DND-41 (cell line): ENCODE measurements at regions not wholly inside any gene's neighbourhood (a gene's known extent, or its start where the extent isn't known, plus 50 kb on each side); places are given as distances from the start of the nearest gene placed in this dataset.
"Not testable (repeated sequence)": the region's sequence is repeated elsewhere in the genome, so short reads cannot be mapped to it uniquely, and the experiment has no call there.

Source experiments
- ATAC-seq: fragments of 200-7000 bp; cut with Tn5 transposase; 3 replicates; pipeline ENCODE4 v1.9.1; 2021; ENCODE audit warnings: low read depth; ENCODE audit not compliant: insufficient read depth
- DNase-seq: peaks from one replicate; pipeline ENCODE4 v3.0.0-alpha.2; 2020
- H2AFZ ChIP-seq: 2 replicates; pipeline ENCODE4 v1.6.0; 2012; ENCODE audit warnings: low read depth, low read length
- H3K27ac ChIP-seq: 2 replicates; pipeline ENCODE4 v1.5.1; 2012; ENCODE audit warnings: low read length, inconsistent platforms
- H3K27me3 ChIP-seq: fragments of 200-600 bp; sonication (generic); 2 replicates; pipeline ENCODE4 v1.6.0; 2012; ENCODE audit warnings: low read length, mild to moderate bottlenecking, inconsistent platforms; ENCODE audit not compliant: insufficient read depth, poor library complexity
- H3K36me3 ChIP-seq: 2 replicates; pipeline ENCODE4 v1.5.1; 2012; ENCODE audit warnings: low read length, inconsistent platforms; ENCODE audit not compliant: insufficient read depth
- H3K4me1 ChIP-seq: 2 replicates; pipeline ENCODE4 v1.5.1; 2012; ENCODE audit warnings: mild to moderate bottlenecking, low read length; ENCODE audit not compliant: insufficient read depth
- H3K4me2 ChIP-seq: 2 replicates; pipeline ENCODE4 v1.6.0; 2012; ENCODE audit warnings: mild to moderate bottlenecking, moderate library complexity, low read length, inconsistent platforms; ENCODE audit not compliant: insufficient read depth
- H3K4me3 ChIP-seq, 2 experiments: fragments of 200-600 bp in 1 of 2; shearing (Covaris generic) in 1 of 2; 2 replicates each; pipeline ENCODE4 v1.5.1; 2012 to 2016; ENCODE audit warnings: inconsistent platforms in 2 of 2, low read length in 2 of 2, mild to moderate bottlenecking in 2 of 2, low read depth in 1 of 2, moderate library complexity in 1 of 2
- H3K79me2 ChIP-seq: 2 replicates; pipeline ENCODE4 v1.6.0; 2012; ENCODE audit warnings: low read length, inconsistent platforms; ENCODE audit not compliant: insufficient read depth
- H3K9ac ChIP-seq: 2 replicates; pipeline ENCODE4 v1.6.0; 2012; ENCODE audit warnings: low read depth, mild to moderate bottlenecking, inconsistent platforms, low read length, moderate library complexity
- H3K9me3 ChIP-seq: 2 replicates; pipeline ENCODE4 v1.5.1; 2012; ENCODE audit warnings: low read length, moderate library complexity, mild to moderate bottlenecking, inconsistent platforms; ENCODE audit not compliant: insufficient read depth, severe bottlenecking
- H4K20me1 ChIP-seq: 2 replicates; pipeline ENCODE4 v1.6.0; 2012; ENCODE audit warnings: low read length; ENCODE audit not compliant: insufficient read depth
- EZH2 ChIP-seq: IDR thresholded peaks from 3 replicates; pipeline ENCODE4 v1.6.1; 2012; ENCODE audit warnings: borderline replicate concordance, low read depth, mild to moderate bottlenecking, moderate library complexity, low read length, inconsistent platforms; ENCODE audit not compliant: severe bottlenecking
- TF ChIP-seq, protein P1 (sequence below): IDR thresholded peaks from 2 replicates; pipeline ENCODE4 v1.5.1; 2012; ENCODE audit warnings: borderline replicate concordance, low read length, moderate library complexity, mild to moderate bottlenecking; ENCODE audit not compliant: poor library complexity, severe bottlenecking; ENCODE audit errors: extremely low read depth

DNA sequence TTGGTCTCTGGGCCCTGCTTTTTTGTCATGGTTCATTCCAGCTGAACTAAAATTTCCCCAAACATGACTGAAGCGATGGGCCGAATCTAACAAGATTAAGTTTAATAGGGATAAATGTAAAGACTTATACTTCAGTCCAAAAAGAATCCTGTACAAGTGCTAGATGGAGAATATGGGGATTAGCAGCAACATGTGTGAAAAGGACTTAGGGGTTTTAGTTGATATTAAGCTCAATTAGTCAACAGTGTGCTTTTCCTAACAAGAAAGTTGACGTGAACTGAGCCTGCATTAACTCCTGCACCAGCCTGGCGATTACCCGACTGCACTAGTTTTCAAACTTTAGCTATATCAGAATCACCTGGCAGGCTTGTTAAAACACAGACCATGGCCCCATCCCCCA is 61.0 kb upstream of the BBX start:
- DNase-seq (no peak), ATAC-seq (no peak)
- Histone ChIP-seq H3K4me3 (no peak overlapping the region), H3K27ac (no peak overlapping the region), H3K36me3 (no peaks in the 10 kb centered on the region), H3K4me1 (no peaks in the 10 kb centered on the region), H4K20me1 (no peaks in the 10 kb centered on the region), H3K79me2 (no peaks in the 10 kb centered on the region), H2AFZ (no peak overlapping the region), H3K4me2 (no peak overlapping the region), H3K27me3 (no peaks in the 10 kb centered on the region), H3K9me3 (no peaks in the 10 kb centered on the region), H3K9ac (no peak overlapping the region)
- TF ChIP-seq, protein P1, sequence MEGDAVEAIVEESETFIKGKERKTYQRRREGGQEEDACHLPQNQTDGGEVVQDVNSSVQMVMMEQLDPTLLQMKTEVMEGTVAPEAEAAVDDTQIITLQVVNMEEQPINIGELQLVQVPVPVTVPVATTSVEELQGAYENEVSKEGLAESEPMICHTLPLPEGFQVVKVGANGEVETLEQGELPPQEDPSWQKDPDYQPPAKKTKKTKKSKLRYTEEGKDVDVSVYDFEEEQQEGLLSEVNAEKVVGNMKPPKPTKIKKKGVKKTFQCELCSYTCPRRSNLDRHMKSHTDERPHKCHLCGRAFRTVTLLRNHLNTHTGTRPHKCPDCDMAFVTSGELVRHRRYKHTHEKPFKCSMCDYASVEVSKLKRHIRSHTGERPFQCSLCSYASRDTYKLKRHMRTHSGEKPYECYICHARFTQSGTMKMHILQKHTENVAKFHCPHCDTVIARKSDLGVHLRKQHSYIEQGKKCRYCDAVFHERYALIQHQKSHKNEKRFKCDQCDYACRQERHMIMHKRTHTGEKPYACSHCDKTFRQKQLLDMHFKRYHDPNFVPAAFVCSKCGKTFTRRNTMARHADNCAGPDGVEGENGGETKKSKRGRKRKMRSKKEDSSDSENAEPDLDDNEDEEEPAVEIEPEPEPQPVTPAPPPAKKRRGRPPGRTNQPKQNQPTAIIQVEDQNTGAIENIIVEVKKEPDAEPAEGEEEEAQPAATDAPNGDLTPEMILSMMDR = no peak
- TF ChIP-seq EZH2 = no peak

DNA sequence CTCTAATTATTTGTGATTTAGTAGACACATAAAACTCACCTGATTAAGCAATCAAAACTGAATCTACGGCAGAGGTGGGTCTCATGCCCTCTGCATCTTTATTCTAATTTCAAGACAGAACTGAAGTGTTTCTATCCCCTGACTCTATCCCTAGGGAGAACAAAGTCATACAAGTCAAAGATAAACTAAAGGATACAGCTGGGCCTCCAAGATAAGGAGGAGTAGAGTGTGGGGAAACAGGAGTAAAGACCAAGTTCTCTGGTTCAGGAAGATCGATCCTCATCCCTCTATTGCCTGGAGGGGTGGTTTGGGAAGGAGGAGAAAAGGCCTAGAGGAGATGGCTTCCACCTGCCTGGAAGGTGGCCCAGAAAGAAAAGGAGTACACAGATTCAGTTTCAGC is 58.7 kb upstream of the BBX start:
- Histone ChIP-seq H3K36me3 (no peaks in the 10 kb centered on the region), H3K4me2 (no peak overlapping the region), H2AFZ (no peak overlapping the region), H3K9ac (no peak overlapping the region), H3K79me2 (no peaks in the 10 kb centered on the region), H3K4me1 (no peaks in the 10 kb centered on the region), H4K20me1 (no peaks in the 10 kb centered on the region), H3K27me3 (no peaks in the 10 kb centered on the region), H3K9me3 (no peaks in the 10 kb centered on the region), H3K4me3 (no peak overlapping the region), H3K27ac (no peak overlapping the region)
- DNase-seq (no peak), ATAC-seq (no peak)
- TF ChIP-seq, protein P1 = no peak
- TF ChIP-seq EZH2 = no peak

DNA sequence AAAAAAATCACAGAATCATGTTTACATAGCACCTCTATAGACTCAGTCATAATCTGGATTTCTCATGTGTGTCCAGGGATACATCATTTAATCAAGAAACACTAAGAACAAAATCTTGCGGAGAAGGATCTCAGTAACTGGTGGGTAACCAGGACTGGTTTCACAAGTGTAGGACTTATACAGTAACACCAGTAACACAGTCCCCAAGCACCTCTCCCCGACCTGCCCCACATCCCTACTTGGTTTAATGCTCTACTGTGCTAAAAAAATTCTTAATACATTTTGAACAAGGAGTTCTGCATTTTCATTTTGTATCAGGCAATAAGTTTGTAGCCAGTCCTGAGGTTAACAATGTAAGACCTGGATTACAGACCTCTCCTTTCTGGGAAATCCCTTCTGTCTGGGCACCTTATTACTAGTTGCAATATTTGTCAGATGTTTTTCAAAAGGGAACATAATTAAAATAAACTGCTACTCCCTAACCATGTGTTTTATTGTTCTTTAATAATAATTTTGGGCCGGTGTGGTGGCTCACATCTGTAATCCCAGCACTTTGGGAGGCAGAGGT is 57.6 kb upstream of the BBX start:
- Histone ChIP-seq H3K4me2 (no peak overlapping the region), H3K36me3 (no peaks in the 10 kb centered on the region), H3K9ac (no peak overlapping the region), H3K79me2 (no peaks in the 10 kb centered on the region), H2AFZ (no peak overlapping the region), H3K4me1 (no peaks in the 10 kb centered on the region), H3K27ac (no peak overlapping the region), H4K20me1 (no peaks in the 10 kb centered on the region), H3K27me3 (no peaks in the 10 kb centered on the region), H3K4me3 (no peak overlapping the region), H3K9me3 (no peaks in the 10 kb centered on the region)
- TF ChIP-seq, protein P1 = no peak
- no peak for TF ChIP-seq EZH2
- no peak for ATAC-seq
- DNase-seq = no peak

DNA sequence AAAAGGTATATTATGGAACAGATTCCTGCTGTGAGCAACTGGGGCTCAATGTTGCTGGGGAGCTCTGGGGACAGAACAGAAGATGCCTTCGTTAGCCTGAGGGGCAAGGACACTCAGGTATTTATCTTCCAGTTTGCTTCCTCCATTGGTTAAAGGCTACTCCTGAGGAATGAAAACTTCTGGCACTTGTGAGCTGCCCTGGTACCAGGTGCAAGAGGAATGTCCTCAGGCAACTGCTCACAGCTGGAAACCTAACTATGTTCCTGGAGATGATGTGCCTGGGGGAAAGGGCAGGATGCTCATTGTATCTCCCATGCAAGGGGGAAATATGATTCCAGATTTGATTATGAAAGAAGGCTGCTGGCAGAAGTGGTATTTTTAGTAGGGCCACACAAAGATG is 54.0 kb upstream of the BBX start:
- no peak overlapping the region for H3K4me2 ChIP-seq
- H3K4me3 ChIP-seq = no peak overlapping the region
- H3K9ac ChIP-seq = no peak overlapping the region
- H2AFZ ChIP-seq = no peak overlapping the region
- TF ChIP-seq EZH2 = no peak
- TF ChIP-seq, protein P1 = no peak
- no peak overlapping the region for H3K27ac ChIP-seq
- no peak for ATAC-seq
- H3K4me1 ChIP-seq = no peaks in the 10 kb centered on the region
- no peaks in the 10 kb centered on the region for H3K79me2 ChIP-seq
- no peaks in the 10 kb centered on the region for H4K20me1 ChIP-seq
- DNase-seq = no peak
- H3K9me3 ChIP-seq = no peaks in the 10 kb centered on the region
- no peaks in the 10 kb centered on the region for H3K36me3 ChIP-seq
- no peaks in the 10 kb centered on the region for H3K27me3 ChIP-seq

DNA sequence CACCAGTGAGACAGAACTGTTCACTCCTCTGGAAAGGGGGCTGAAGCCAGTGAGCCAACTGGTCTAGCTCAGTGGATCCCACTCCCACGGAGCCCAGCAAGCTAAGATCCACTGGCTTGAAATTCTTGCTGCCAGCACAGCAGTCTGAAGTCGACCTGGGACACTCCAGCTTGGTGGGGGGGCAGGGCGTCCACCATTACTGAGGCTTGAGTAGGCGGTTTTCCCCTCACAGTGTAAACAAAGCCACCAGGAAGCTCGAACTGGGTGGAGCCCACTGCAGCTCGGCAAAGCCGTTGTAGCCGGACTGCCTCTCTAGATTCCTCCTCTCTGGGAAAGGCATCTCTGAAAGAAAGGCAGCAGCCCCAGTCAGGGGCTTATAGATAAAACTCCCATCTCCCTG is 52.3 kb upstream of the BBX start:
- H3K36me3 ChIP-seq, H3K4me3 ChIP-seq, H2AFZ ChIP-seq, DNase-seq, H3K4me2 ChIP-seq, H3K4me1 ChIP-seq, ATAC-seq, H4K20me1 ChIP-seq, H3K9ac ChIP-seq, H3K27ac ChIP-seq, H3K79me2 ChIP-seq, H3K9me3 ChIP-seq, H3K27me3 ChIP-seq: not testable (repeated sequence)
